ENCODE measurements at regions not wholly inside any gene's neighbourhood (a gene's known extent, or its start where the extent isn't known, plus 50 kb on each side); places are given as distances from the start of the nearest gene placed in this dataset.

DNA sequence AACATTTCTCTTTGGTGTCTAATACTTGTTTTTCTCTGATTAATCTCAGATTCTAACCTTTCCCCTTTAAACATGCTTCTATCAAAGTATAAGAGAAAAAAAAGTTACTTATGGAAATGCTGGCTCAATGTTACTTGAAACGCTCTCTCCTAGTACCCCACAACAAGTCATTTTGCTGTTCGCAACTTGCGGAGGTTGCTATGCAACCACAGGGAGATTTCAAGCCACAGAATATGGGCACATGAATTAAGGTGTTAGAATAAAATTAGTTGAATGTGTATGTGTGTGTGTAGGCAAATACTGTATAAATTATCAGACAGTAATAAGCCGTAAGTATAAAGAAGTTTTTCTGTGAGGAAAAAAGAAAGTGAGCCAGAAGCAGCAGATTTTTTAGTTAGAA, 80.6 kb downstream of the CCDC59 start:
- no peak overlapping the region for H3K9ac ChIP-seq
- H3K27me3 ChIP-seq (ENCODE audit: insufficient read depth, low read depth): no peaks in the 10 kb centered on the region
- no peak overlapping the region for H3K4me2 ChIP-seq
- H3K4me3 ChIP-seq (IDR thresholded peaks at IDR 0.05; ENCODE audit: insufficient read depth, low read depth, low read length): no peak overlapping the region
- no peaks in the 10 kb centered on the region for H3K36me3 ChIP-seq (ENCODE audit: insufficient read depth)
- no peaks in the 10 kb centered on the region for H4K20me1 ChIP-seq (ENCODE audit: insufficient read depth)
- H2AFZ ChIP-seq (ENCODE audit: low read depth): no peak overlapping the region
- no peaks in the 10 kb centered on the region for H3K4me1 ChIP-seq (ENCODE audit: low read depth, poor library complexity, severe bottlenecking)
- no peaks in the 10 kb centered on the region for H3K79me2 ChIP-seq (ENCODE audit: insufficient read depth, low read depth)
- TF ChIP-seq, protein P1, sequence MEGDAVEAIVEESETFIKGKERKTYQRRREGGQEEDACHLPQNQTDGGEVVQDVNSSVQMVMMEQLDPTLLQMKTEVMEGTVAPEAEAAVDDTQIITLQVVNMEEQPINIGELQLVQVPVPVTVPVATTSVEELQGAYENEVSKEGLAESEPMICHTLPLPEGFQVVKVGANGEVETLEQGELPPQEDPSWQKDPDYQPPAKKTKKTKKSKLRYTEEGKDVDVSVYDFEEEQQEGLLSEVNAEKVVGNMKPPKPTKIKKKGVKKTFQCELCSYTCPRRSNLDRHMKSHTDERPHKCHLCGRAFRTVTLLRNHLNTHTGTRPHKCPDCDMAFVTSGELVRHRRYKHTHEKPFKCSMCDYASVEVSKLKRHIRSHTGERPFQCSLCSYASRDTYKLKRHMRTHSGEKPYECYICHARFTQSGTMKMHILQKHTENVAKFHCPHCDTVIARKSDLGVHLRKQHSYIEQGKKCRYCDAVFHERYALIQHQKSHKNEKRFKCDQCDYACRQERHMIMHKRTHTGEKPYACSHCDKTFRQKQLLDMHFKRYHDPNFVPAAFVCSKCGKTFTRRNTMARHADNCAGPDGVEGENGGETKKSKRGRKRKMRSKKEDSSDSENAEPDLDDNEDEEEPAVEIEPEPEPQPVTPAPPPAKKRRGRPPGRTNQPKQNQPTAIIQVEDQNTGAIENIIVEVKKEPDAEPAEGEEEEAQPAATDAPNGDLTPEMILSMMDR (conservative IDR thresholded peaks at IDR 0.05; ENCODE audit: low read depth, low read length): no peak
- no peak overlapping the region for H3K27ac ChIP-seq

- TF ChIP-seq, protein P1 (conservative IDR thresholded peaks at IDR 0.05; ENCODE audit: low read depth, low read length): no peak
- H3K36me3 ChIP-seq (ENCODE audit: insufficient read depth): no peaks in the 10 kb centered on the region
- H2AFZ ChIP-seq (ENCODE audit: low read depth): no peak overlapping the region
- no peak overlapping the region for H3K9ac ChIP-seq
- H4K20me1 ChIP-seq (ENCODE audit: insufficient read depth): no peaks in the 10 kb centered on the region
- H3K4me3 ChIP-seq (IDR thresholded peaks at IDR 0.05; ENCODE audit: insufficient read depth, low read depth, low read length): no peak overlapping the region
- no peaks in the 10 kb centered on the region for H3K79me2 ChIP-seq (ENCODE audit: insufficient read depth, low read depth)
- no peaks in the 10 kb centered on the region for H3K4me1 ChIP-seq (ENCODE audit: low read depth, poor library complexity, severe bottlenecking)
- no peaks in the 10 kb centered on the region for H3K27me3 ChIP-seq (ENCODE audit: insufficient read depth, low read depth)
- no peak overlapping the region for H3K4me2 ChIP-seq
- no peak overlapping the region for H3K27ac ChIP-seq
These were observed 115.5 kb downstream of the CCDC59 start for GRCh38 chr12:82242729-82243128.

GRCh38 chr12:82225871-82226270, 132.3 kb downstream of the CCDC59 start:
- Histone ChIP-seq H3K36me3 (ENCODE audit: insufficient read depth) (no peaks in the 10 kb centered on the region), H3K27ac (no peak overlapping the region), H3K4me3 (IDR thresholded peaks at IDR 0.05; ENCODE audit: insufficient read depth, low read depth, low read length) (no peak overlapping the region), H3K27me3 (ENCODE audit: insufficient read depth, low read depth) (no peaks in the 10 kb centered on the region), H2AFZ (ENCODE audit: low read depth) (no peak overlapping the region), H3K9ac (no peak overlapping the region), H4K20me1 (ENCODE audit: insufficient read depth) (no peaks in the 10 kb centered on the region), H3K4me1 (ENCODE audit: low read depth, poor library complexity, severe bottlenecking) (no peaks in the 10 kb centered on the region), H3K4me2 (no peak overlapping the region), H3K79me2 (ENCODE audit: insufficient read depth, low read depth) (no peaks in the 10 kb centered on the region)
- TF ChIP-seq, protein P1 (conservative IDR thresholded peaks at IDR 0.05; ENCODE audit: low read depth, low read length): no peak

DNA sequence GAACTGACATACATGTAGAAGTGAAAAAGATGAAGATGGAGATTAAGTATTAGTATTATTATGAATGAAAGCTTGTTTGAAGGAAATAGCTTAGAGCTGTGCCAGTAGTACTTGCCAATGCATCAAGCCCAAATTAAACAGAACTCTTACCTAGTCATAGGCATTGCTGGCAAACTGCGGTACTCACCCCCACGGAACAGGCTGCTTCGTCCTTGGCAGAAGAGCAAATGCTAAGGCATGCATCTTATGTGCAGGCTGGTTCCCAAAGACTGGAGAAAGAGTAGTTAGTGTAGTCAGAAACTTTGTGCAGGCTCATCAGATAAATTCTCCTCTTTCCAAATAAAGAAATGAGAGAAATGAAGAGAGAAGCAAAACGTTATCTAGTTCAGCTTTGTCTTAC, 134.8 kb downstream of the CCDC59 start:
- Histone ChIP-seq H2AFZ (ENCODE audit: low read depth) (no peak overlapping the region), H3K4me2 (no peak overlapping the region), H3K79me2 (ENCODE audit: insufficient read depth, low read depth) (no peaks in the 10 kb centered on the region), H4K20me1 (ENCODE audit: insufficient read depth) (no peaks in the 10 kb centered on the region), H3K4me1 (ENCODE audit: low read depth, poor library complexity, severe bottlenecking) (no peaks in the 10 kb centered on the region), H3K27me3 (ENCODE audit: insufficient read depth, low read depth) (no peaks in the 10 kb centered on the region), H3K4me3 (IDR thresholded peaks at IDR 0.05; ENCODE audit: insufficient read depth, low read depth, low read length) (no peak overlapping the region), H3K9ac (no peak overlapping the region), H3K27ac (no peak overlapping the region), H3K36me3 (ENCODE audit: insufficient read depth) (no peaks in the 10 kb centered on the region)
- TF ChIP-seq, protein P1 (conservative IDR thresholded peaks at IDR 0.05; ENCODE audit: low read depth, low read length): no peak

Measured in KMS-11 (cell line).